H9 (cell line): ENCODE measurements at regions not wholly inside any gene's neighbourhood (a gene's known extent, or its start where the extent isn't known, plus 50 kb on each side); places are given as distances from the start of the nearest gene placed in this dataset.

Experiments used
- DNase-seq: peaks from one replicate; pipeline ENCODE4 v3.0.0-alpha.2; 2017
- H2AFZ ChIP-seq: one replicate; pipeline ENCODE4 v1.6.1; 2013; ENCODE audit warnings: mild to moderate bottlenecking, low read length, control low read depth, moderate library complexity
- H2AK5ac ChIP-seq: 2 replicates; pipeline ENCODE4 v1.6.1; 2013; ENCODE audit warnings: low read length, control low read depth, mixed read lengths; ENCODE audit not compliant: insufficient read length
- H2BK120ac ChIP-seq: one replicate; pipeline ENCODE4 v1.6.1; 2013; ENCODE audit warnings: low read depth, mild to moderate bottlenecking, low read length, control low read depth, inconsistent platforms; ENCODE audit not compliant: poor library complexity, severe bottlenecking
- H2BK12ac ChIP-seq: 2 replicates; pipeline ENCODE4 v1.6.1; 2013; ENCODE audit warnings: low read length, control low read depth, mixed read lengths, low read depth; ENCODE audit not compliant: insufficient read length
- H2BK15ac ChIP-seq: 2 replicates; pipeline ENCODE4 v1.6.1; 2013; ENCODE audit warnings: low read depth, low read length, control low read depth
- H2BK20ac ChIP-seq: one replicate; pipeline ENCODE4 v1.6.1; 2013; ENCODE audit warnings: low read depth, mild to moderate bottlenecking, low read length, control low read depth, inconsistent platforms; ENCODE audit not compliant: poor library complexity, severe bottlenecking
- H2BK5ac ChIP-seq: 2 replicates; pipeline ENCODE4 v1.6.1; 2013; ENCODE audit warnings: low read length, control low read depth, mixed read lengths; ENCODE audit not compliant: insufficient read length
- H3K14ac ChIP-seq: 2 replicates; pipeline ENCODE4 v1.6.1; 2013; ENCODE audit warnings: low read length, control low read depth; ENCODE audit not compliant: insufficient read depth
- H3K18ac ChIP-seq: 2 replicates; pipeline ENCODE4 v1.6.1; 2013; ENCODE audit warnings: low read depth, mild to moderate bottlenecking, mixed read lengths, low read length, control low read depth; ENCODE audit not compliant: insufficient read length
- H3K23ac ChIP-seq: 2 replicates; pipeline ENCODE4 v1.6.1; 2013; ENCODE audit warnings: low read length, control low read depth, mixed read lengths, low read depth; ENCODE audit not compliant: insufficient read length
- H3K23me2 ChIP-seq: 2 replicates; pipeline ENCODE4 v1.6.1; 2013; ENCODE audit warnings: low read depth, mild to moderate bottlenecking, mixed read lengths, low read length, control low read depth; ENCODE audit not compliant: insufficient read length, poor library complexity, severe bottlenecking
- H3K27ac ChIP-seq: 2 replicates; pipeline ENCODE4 v1.5.1; 2013; ENCODE audit warnings: low read length, control low read depth, mixed read lengths, low read depth; ENCODE audit not compliant: insufficient read length
- H3K27me3 ChIP-seq: 2 replicates; pipeline ENCODE4 v1.6.1; 2013; ENCODE audit warnings: low read length, control low read depth, inconsistent platforms; ENCODE audit not compliant: insufficient read depth
- H3K4ac ChIP-seq: 2 replicates; pipeline ENCODE4 v1.6.1; 2013; ENCODE audit warnings: low read depth, mild to moderate bottlenecking, control low read depth, inconsistent platforms, low read length, moderate library complexity
- H3K4me1 ChIP-seq: 2 replicates; pipeline ENCODE4 v1.6.1; 2013; ENCODE audit warnings: low read length, control low read depth, inconsistent platforms; ENCODE audit not compliant: insufficient read depth
- H3K4me2 ChIP-seq: 2 replicates; pipeline ENCODE4 v1.6.1; 2013; ENCODE audit warnings: low read length, control low read depth, mixed read lengths; ENCODE audit not compliant: insufficient read length, insufficient read depth
- H3K56ac ChIP-seq: 2 replicates; pipeline ENCODE4 v1.6.1; 2013; ENCODE audit warnings: low read depth, mild to moderate bottlenecking, mixed read lengths, low read length, control low read depth; ENCODE audit not compliant: insufficient read length
- H3K79me1 ChIP-seq: 2 replicates; pipeline ENCODE4 v1.6.1; 2013; ENCODE audit warnings: low read depth, mild to moderate bottlenecking, moderate library complexity, low read length, control low read depth, inconsistent platforms; ENCODE audit not compliant: insufficient read depth, poor library complexity, severe bottlenecking
- H3K79me2 ChIP-seq: 2 replicates; pipeline ENCODE4 v1.6.1; 2013; ENCODE audit warnings: low read length, control low read depth, inconsistent platforms; ENCODE audit not compliant: insufficient read depth
- H3K9ac ChIP-seq: 2 replicates; pipeline ENCODE4 v1.6.1; 2013; ENCODE audit warnings: low read length, control low read depth, mixed read lengths; ENCODE audit not compliant: insufficient read length; ENCODE audit errors: extremely low read depth
- H3K9me3 ChIP-seq: one replicate; pipeline ENCODE4 v1.6.1; 2013; ENCODE audit warnings: low read depth, low read length, inconsistent platforms; ENCODE audit not compliant: control insufficient read depth
- H3T11ph ChIP-seq: one replicate; pipeline ENCODE4 v1.6.1; 2013; ENCODE audit warnings: mild to moderate bottlenecking, low read length, control low read depth, inconsistent platforms
- H4K20me1 ChIP-seq: one replicate; pipeline ENCODE4 v1.6.1; 2013; ENCODE audit not compliant: control insufficient read depth, insufficient read length, insufficient read depth
- H4K5ac ChIP-seq: 2 replicates; pipeline ENCODE4 v1.6.1; 2013; ENCODE audit warnings: low read depth, mild to moderate bottlenecking, mixed read lengths, low read length, control low read depth; ENCODE audit not compliant: insufficient read length
- H4K8ac ChIP-seq: replicated peaks from 2 replicates; pipeline ENCODE4 v1.6.1; 2013; ENCODE audit warnings: low read length, control low read depth, mixed read lengths, low read depth; ENCODE audit not compliant: insufficient read length
- H4K91ac ChIP-seq: 2 replicates; pipeline ENCODE4 v1.6.1; 2013; ENCODE audit warnings: low read depth, mild to moderate bottlenecking, moderate library complexity, mixed read lengths, low read length, control low read depth; ENCODE audit not compliant: insufficient read length
- H3K27ac Mint-ChIP-seq, 3 experiments: 2 replicates in 2 of 3; 3 replicates in 1 of 3; pipeline ENCODE4 v1.8.0; 2020 to 2021; ENCODE audit warnings: mixed read lengths in 3 of 3, mild to moderate bottlenecking in 1 of 3, moderate library complexity in 1 of 3
- H3K27me3 Mint-ChIP-seq: 2 replicates; pipeline ENCODE4 v1.8.0; 2021; ENCODE audit warnings: low read depth, mild to moderate bottlenecking, moderate library complexity, mixed read lengths
- H3K36me3 Mint-ChIP-seq, 3 experiments: 2 replicates in 2 of 3; 3 replicates in 1 of 3; pipeline ENCODE4 v1.8.0; 2020 to 2021; ENCODE audit warnings: low read depth in 3 of 3, mixed read lengths in 3 of 3; ENCODE audit not compliant: insufficient read depth in 1 of 3
- H3K4me1 Mint-ChIP-seq, 2 experiments: 2 replicates each; pipeline ENCODE4 v1.8.0; 2020; ENCODE audit warnings: mixed read lengths in 2 of 2
- H3K4me3 Mint-ChIP-seq, 2 experiments: 2 replicates in 1 of 2; 3 replicates in 1 of 2; pipeline ENCODE4 v1.8.0; 2020 to 2021; ENCODE audit warnings: mild to moderate bottlenecking in 2 of 2, mixed read lengths in 2 of 2, moderate library complexity in 1 of 2
- H3K9me3 Mint-ChIP-seq, 2 experiments: 2 replicates in 1 of 2; 3 replicates in 1 of 2; pipeline ENCODE4 v1.8.0; 2020; ENCODE audit warnings: mild to moderate bottlenecking in 2 of 2, mixed read lengths in 2 of 2, moderate library complexity in 1 of 2
- CTCF ChIP-seq: fragments of 200-600 bp; sonication (generic); conservative IDR thresholded peaks from 3 replicates; pipeline ENCODE4 v1.8.0; 2021; ENCODE audit warnings: antibody characterized with exemption, mild to moderate bottlenecking
- WGBS: extraction: QIAGEN DNeasy Blood & Tissue Kit; methylation state at CpG from one replicate; pipeline ENCODE4 v1.1.7; 2013; ENCODE audit warnings: missing lambda C conversion rate, low lambda C conversion rate, mixed read lengths; ENCODE audit not compliant: insufficient read length; ENCODE audit errors: extremely low coverage; 5-methylcytosine and 5-hydroxymethylcytosine counted together

GRCh38 chr11:122275508-122275907, 159.5 kb upstream of the BLID start:
- DNase-seq: no peak
- H2BK20ac ChIP-seq: no peak overlapping the region
- H3T11ph ChIP-seq: no peak overlapping the region
- no peak overlapping the region for H3K56ac ChIP-seq
- no peaks in the 10 kb centered on the region for H3K27me3 Mint-ChIP-seq
- no peaks in the 10 kb centered on the region for H3K9me3 Mint-ChIP-seq
- no peaks in the 10 kb centered on the region for H4K20me1 ChIP-seq
- no peak overlapping the region for H2BK12ac ChIP-seq
- H3K9ac ChIP-seq: no peak overlapping the region
- H2BK120ac ChIP-seq: no peak overlapping the region
- WGBS: no CpG with 5 or more reads among the region's 4 CpGs
- H3K9me3 ChIP-seq: no peaks in the 10 kb centered on the region
- H3K18ac ChIP-seq: no peak overlapping the region
- H3K23ac ChIP-seq: no peak overlapping the region
- no peaks in the 10 kb centered on the region for H3K4me1 ChIP-seq
- no peak overlapping the region for H3K4me3 Mint-ChIP-seq
- no peak overlapping the region for H2BK5ac ChIP-seq
- no peaks in the 10 kb centered on the region for H3K36me3 Mint-ChIP-seq
- H3K4me2 ChIP-seq: no peak overlapping the region
- H2AFZ ChIP-seq: no peak overlapping the region
- H3K27ac Mint-ChIP-seq: no peak overlapping the region
- no peak for TF ChIP-seq CTCF
- H3K4me1 Mint-ChIP-seq: peaks cover 5 to 8% of the 10 kb centered on the region in 2 experiments; a peak in 3 of 4 replicates
- H3K27ac ChIP-seq: no peak overlapping the region
- H3K27me3 ChIP-seq: no peaks in the 10 kb centered on the region
- H3K4ac ChIP-seq: no peak overlapping the region
- H4K8ac ChIP-seq: no peak overlapping the region
- no peak overlapping the region for H4K5ac ChIP-seq
- H2BK15ac ChIP-seq: no peak overlapping the region
- H2AK5ac ChIP-seq: no peak overlapping the region
- H3K79me2 ChIP-seq: no peaks in the 10 kb centered on the region
- no peak overlapping the region for H3K14ac ChIP-seq
- no peaks in the 10 kb centered on the region for H3K23me2 ChIP-seq
- no peak overlapping the region for H4K91ac ChIP-seq
- H3K79me1 ChIP-seq: no peaks in the 10 kb centered on the region
